ENCODE measurements at regions not wholly inside any gene's neighbourhood (a gene's known extent, or its start where the extent isn't known, plus 50 kb on each side); places are given as distances from the start of the nearest gene placed in this dataset.

GRCh38 chr5:40106847-40107246 is 572.9 kb upstream of the PTGER4 start:
- Mint-ChIP-seq H3K36me3 (peaks cover 12% of the 10 kb centered on the region), H3K27ac (no peak overlapping the region), H3K4me3 (no peak overlapping the region), H3K27me3 (ENCODE audit: low read depth) (no peaks in the 10 kb centered on the region), H3K9me3 (peaks cover 43% of the 10 kb centered on the region), H3K4me1 (peaks cover 26% of the 10 kb centered on the region)
- DNase-seq (ENCODE audit: low spot score in 2 of 2, unreplicated experiment in 2 of 2): no peak
- TF ChIP-seq CTCF (IDR thresholded peaks at IDR 0.05; ENCODE audit: unreplicated experiment): no peak

GRCh38 chr5:40098313-40098712 is 581.4 kb upstream of the PTGER4 start:
- Mint-ChIP-seq H3K27ac (no peak overlapping the region), H3K27me3 (ENCODE audit: low read depth) (no peaks in the 10 kb centered on the region), H3K4me3 (no peak overlapping the region), H3K36me3 (no peaks in the 10 kb centered on the region), H3K9me3 (peaks cover 37% of the 10 kb centered on the region), H3K4me1 (no peaks in the 10 kb centered on the region)
- DNase-seq (ENCODE audit: low spot score in 2 of 2, unreplicated experiment in 2 of 2): no peak
- no peak for TF ChIP-seq CTCF (IDR thresholded peaks at IDR 0.05; ENCODE audit: unreplicated experiment)

- Mint-ChIP-seq H3K4me1 (no peaks in the 10 kb centered on the region), H3K36me3 (peaks cover 11% of the 10 kb centered on the region), H3K4me3 (no peak overlapping the region), H3K27me3 (ENCODE audit: low read depth) (no peaks in the 10 kb centered on the region), H3K9me3 (peaks cover 36% of the 10 kb centered on the region), H3K27ac (no peak overlapping the region)
- no peak for DNase-seq (ENCODE audit: low spot score in 2 of 2, unreplicated experiment in 2 of 2)
- TF ChIP-seq CTCF (IDR thresholded peaks at IDR 0.05; ENCODE audit: unreplicated experiment): no peak
Observed at GRCh38 chr5:40093550-40093949, 586.2 kb upstream of the PTGER4 start.

- Mint-ChIP-seq H3K36me3 (peaks cover 15% of the 10 kb centered on the region), H3K9me3 (peaks cover 56% of the 10 kb centered on the region), H3K4me3 (no peak overlapping the region), H3K4me1 (no peaks in the 10 kb centered on the region), H3K27me3 (ENCODE audit: low read depth) (no peaks in the 10 kb centered on the region), H3K27ac (no peak overlapping the region)
- no peak for DNase-seq (ENCODE audit: low spot score in 2 of 2, unreplicated experiment in 2 of 2)
- TF ChIP-seq CTCF (IDR thresholded peaks at IDR 0.05; ENCODE audit: unreplicated experiment): no peak
Observed at GRCh38 chr5:40089269-40089668, 590.4 kb upstream of the PTGER4 start.

GRCh38 chr5:40084614-40085013 is 595.1 kb upstream of the PTGER4 start:
- Mint-ChIP-seq H3K27ac (no peak overlapping the region), H3K36me3 (peaks cover 4% of the 10 kb centered on the region), H3K4me3 (no peak overlapping the region), H3K27me3 (ENCODE audit: low read depth) (no peaks in the 10 kb centered on the region), H3K4me1 (peaks cover 5% of the 10 kb centered on the region), H3K9me3 (peaks cover 40% of the 10 kb centered on the region)
- no peak for TF ChIP-seq CTCF (IDR thresholded peaks at IDR 0.05; ENCODE audit: unreplicated experiment)
- no peak for DNase-seq (ENCODE audit: low spot score in 2 of 2, unreplicated experiment in 2 of 2)

GRCh38 chr5:40082313-40082712 is 597.4 kb upstream of the PTGER4 start:
- TF ChIP-seq CTCF (IDR thresholded peaks at IDR 0.05; ENCODE audit: unreplicated experiment): no peak
- Mint-ChIP-seq H3K27ac (no peak overlapping the region), H3K27me3 (ENCODE audit: low read depth) (no peaks in the 10 kb centered on the region), H3K9me3 (peaks cover 55% of the 10 kb centered on the region), H3K4me1 (peaks cover 5% of the 10 kb centered on the region), H3K4me3 (no peak overlapping the region), H3K36me3 (peaks cover 4% of the 10 kb centered on the region)
- no peak for DNase-seq (ENCODE audit: low spot score in 2 of 2, unreplicated experiment in 2 of 2)

All from mesothelial cell of epicardium (in vitro differentiated cells).